ENCODE measurements at regions not wholly inside any gene's neighbourhood (a gene's known extent, or its start where the extent isn't known, plus 50 kb on each side); places are given as distances from the start of the nearest gene placed in this dataset.

DNA sequence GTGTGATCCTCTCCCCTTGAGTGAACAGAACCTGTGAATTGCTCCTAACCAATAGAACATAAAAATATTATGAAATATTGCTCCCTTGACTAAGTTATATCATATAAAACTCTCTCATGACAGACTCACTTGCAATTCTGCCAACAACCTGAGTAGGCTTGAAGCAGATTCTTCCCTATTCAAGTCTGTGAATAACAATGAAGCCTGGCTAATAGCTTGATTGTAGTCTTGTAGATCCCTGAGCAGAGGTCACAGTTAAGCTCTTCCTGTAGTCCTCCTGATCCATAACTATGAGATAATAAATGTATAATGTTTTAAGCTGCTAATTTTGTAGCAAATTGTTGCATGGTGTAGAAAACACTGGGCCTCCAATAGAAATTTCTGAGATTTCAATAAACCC lies 540.1 kb upstream of the TENM4 start:
- no peak for DNase-seq (ENCODE audit: low read depth in 2 of 2)

DNA sequence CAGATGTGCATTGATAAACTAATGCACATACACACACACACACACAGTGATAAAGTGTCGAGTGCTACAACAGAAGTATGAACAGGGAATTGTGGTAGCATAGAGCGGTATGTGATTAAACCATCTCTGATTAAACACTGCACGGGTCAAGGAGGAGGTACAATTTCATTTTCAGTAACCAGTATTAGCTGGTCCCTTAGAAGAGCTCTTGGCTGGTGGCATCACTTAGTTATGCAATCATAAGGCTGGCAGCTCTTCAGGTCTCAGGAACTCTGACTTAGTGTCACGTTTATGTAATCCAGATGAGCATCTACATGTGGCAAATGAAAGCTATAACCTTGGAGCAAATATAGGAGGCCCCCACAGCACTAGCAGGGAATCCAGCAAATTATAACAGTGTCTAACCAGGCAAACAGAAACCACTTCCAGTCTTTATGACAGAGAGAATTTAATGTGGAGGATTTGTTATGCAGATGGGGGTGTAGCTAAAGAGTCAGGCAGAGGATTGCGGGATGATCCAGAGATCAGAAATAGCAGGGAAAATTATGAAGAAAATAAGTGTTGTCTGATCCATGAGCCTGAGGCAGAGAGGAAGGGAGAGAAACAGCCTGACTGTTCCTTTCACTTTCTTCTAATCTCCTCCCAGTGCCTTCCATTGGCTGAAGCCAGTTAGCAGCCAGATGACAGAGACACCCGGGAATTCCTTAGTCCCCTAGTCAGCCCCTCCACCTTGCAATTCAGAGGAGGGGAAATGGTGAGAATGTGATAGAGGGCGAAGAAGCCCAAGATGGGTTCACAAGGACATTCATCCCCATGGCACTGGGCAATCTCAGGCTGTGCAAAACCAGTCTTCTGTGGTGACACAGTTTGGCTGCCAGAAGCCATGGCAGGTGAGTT lies 533.1 kb upstream of the TENM4 start:
- DNase-seq (ENCODE audit: low read depth in 2 of 2), result no peak

DNA sequence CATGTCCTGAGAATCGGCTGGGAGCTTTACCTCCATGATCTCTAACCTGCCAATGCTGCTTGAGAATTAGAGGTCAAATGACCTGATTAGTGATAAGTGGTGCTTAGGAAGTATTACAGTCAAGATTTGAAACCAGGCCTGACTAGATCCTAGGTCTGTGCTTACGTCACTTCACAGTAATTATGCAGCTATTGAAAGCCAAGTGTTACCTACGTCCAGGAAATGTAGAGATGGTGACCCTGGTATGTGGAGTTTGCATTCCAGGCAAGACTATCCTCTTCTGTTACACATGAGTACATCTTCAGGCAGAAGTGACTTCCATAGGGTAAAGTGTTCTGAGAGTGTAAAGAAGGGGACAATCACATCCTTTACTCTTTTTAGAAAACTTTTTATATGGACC lies 530.4 kb upstream of the TENM4 start:
- no peak for DNase-seq (ENCODE audit: low read depth in 2 of 2)

DNA sequence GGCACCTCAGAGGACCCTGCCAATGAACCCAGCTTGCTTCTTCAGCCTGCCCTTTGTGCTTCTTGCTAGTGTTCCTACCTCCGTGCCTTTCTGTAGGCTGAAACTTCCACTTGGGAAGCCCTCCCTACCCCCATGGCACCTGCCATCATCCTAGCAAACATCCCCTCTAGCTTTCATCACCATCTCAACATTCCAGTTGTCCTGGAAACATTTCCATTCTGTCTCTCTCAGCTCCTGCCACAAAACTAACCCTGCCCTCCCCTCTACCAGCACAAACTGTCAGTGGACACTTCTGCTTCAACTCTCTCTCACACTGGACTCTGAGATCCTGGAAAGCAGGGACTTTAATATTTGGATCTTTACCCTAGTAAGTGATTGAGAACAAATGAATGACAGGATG lies 525.8 kb upstream of the TENM4 start:
- no peak for DNase-seq (ENCODE audit: low read depth in 2 of 2)

DNA sequence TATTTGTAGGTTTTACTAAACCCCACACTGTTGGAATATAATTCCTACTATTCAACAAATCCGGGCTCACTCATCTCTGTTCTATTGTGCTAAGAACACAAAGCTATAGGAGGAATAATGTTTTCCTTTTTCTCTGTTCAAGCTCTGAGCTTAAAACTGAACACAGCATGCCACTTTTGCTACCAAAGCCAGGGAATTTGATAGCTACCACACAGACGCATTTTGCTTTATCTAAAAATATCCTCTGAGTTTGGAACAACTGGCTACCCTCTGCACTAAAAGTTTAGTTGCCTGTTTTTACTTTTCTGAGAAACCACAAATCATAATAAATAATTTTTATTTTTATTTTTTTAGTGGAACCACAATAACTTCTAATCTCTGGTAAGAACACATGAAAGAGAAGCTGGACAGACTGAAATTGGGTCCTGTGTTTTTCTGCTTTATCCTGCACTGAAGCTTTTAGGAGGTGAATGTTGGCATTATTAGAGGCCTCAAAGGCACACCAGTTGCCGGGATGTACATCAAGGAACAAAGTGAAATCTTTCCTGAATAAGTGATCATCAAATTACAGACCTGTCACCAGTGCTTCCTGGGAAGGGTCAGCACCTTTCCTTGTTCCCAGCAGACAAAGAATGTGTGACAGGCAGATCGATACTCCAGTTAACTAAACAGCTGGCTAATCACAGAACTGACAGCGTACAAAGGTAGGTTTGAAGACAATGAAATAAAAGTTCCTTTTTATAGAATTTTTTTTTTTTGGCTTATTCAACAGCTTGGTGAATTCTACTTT lies 523.2 kb upstream of the TENM4 start:
- no peak for DNase-seq (ENCODE audit: low read depth in 2 of 2)

DNA sequence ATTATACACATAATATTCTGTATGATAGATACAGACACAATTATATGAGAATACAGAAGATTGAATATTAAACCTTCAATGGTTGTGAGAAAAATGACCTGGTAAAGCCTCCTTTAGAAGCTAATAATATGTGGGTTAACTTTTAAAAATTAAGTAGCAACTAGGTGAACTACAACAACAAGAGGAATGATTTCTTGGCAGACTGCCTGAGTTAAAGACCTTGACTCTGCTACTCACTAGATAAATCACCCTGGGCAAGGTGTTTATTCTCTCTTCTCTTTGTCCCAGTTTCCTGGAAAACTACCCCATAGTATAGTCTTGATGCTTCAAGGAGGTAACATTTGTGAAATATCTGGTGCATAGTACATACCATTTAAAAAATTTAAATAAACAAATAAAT lies 519.6 kb upstream of the TENM4 start:
- no peak for DNase-seq (ENCODE audit: low read depth in 2 of 2)

DNA sequence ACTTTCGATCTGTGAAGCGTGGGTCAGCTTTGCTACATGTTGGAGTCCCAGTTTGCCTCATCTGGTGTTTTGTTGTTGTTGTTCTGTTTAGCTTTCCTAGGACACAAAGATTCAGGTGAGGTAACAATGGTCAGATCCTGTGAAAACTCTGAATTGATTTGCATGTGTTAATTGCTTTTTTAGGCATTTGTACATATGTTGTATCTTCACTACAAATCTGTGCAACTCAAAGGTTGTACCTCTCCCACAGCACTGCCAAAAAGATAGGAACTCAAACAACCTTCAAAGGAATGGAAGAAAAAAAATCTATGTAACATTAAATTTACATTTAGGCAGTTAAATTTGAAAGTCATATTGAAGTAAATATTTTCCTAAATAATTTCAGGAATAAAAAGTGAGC lies 518.5 kb upstream of the TENM4 start:
- no peak for DNase-seq (ENCODE audit: low read depth in 2 of 2)

DNA sequence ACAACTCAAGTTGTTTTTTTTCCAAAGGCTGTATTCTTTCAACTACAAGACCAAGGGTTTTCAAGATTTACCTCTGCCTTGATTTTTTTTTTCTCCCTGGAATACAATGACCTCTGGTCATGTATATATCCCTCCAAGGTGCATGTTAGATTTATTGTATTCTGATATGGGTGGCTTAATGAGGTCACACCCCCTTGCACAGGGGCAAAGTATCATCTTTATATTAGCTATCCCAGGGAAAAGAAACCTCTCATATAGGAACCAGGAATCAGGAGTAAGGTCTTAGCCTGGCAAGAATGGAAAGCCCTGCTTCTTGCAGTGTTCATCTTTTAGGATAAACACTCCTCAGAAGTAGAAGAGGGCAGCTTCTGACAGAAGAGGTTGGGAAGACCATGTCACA lies 516.9 kb upstream of the TENM4 start:
- DNase-seq (ENCODE audit: low read depth in 2 of 2), result no peak

DNA sequence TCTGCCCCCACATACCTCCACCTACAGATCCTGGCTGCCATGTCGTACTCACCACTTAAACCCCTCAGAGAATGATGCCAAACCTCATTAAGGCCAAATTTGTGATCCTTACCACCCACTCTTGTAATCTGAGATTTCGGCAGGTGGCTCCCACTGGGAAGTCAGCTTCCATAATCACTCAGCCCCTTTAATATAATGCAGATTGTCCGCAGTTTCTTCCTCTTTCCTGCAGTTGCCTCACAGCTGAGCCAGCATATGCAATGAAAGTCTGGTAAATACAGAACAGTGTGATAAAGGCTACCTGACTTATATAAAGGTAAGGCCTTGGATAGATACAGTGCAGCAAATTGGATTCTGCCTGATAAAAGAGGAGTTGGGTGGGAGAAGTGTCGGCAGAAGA lies 515.2 kb upstream of the TENM4 start:
- no peak for DNase-seq (ENCODE audit: low read depth in 2 of 2)

DNA sequence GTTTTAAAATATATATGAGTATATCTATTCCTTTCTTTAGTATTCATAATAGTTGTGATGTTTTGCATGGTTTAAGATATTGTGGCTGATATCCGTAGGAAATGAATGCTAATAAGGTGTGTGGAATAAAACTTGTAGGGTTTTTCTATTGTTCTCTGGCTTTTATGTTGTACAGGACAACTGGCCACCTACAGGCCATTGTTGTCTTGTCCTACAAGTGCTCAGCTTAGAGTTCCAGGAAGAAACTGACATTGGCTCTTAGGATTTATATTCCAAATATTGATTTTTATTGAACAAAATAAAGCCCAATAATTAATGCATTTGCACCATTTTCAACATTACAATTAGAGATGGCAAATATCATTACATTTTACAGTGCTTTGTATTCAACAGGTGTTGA lies 512.8 kb upstream of the TENM4 start:
- no peak for DNase-seq (ENCODE audit: low read depth in 2 of 2)

DNA sequence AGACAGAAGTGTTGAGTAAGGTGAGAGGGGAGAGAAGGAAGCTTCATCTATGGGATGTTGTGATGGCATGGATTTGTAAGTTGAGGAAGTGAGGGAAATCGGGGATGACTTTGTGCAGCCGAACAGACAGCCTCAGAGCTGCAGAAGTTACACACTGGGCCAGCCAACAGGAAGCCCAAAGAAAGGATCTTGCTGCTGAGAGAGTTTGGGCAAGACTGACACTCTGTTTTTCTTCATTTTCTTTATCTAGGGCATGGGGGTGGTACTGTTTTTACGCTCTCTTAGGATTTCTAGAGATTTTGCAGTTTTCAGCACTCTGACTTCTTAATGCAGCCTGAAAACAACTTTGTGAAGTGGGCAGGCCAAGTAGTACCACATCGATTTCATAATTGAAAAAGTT lies 509.9 kb upstream of the TENM4 start:
- no peak for DNase-seq (ENCODE audit: low read depth in 2 of 2)

DNA sequence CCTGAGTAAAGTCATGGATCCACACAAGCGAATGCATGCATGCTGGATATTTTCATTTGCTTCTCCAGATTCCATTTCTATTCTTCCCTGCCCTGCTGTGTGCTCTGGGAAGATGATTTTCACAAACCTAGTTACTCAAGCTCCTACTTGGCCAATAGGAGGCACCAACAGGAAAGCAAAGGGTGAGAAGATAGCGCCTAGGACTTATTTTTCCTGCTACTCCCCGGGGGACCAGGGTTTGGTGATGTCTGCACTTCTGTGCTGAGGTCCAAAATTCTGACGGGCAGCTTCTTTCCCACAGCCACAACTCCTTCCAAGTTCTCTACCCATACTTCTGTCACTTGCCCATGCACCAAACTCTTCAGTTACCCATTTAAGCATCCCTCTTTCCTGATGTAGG lies 509.3 kb upstream of the TENM4 start:
- no peak for DNase-seq (ENCODE audit: low read depth in 2 of 2)

DNA sequence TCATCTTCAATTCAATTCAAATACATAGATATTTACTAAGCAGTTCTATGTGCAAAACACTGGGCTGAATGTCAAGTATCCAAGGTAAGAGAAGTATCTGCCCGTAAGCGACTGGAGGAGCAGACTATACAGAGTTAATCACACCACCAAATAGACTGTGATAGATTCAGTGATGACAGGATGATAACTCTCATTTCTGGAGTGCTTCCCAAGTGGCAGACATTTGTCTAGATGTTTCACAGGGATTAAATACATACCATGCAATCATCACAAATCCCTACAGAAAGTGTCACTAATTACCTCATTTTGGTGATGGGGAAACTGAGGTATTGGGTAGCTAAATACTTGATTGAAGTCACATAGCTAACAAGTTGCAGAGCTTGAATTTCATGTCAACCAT lies 508.7 kb upstream of the TENM4 start:
- no peak for DNase-seq (ENCODE audit: low read depth in 2 of 2)

DNA sequence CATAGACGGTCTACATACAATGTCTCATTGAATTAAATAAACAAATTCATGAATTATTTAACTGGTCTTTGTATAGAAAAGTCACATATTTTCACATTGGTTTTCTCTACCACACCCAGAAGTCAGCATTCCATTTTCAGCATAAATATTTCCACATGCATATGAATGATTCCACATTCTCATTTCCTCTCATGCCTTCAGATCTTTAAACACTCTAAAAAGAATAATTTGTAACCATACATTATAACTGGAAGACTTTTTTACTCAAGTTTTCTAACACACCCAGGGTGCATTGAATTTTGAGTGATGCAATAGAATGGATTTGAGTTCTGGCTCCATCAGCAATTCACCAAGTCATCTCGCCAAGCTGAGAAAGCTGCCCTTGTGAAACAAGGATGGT lies 501.8 kb upstream of the TENM4 start:
- DNase-seq (ENCODE audit: low read depth in 2 of 2), result no peak

DNA sequence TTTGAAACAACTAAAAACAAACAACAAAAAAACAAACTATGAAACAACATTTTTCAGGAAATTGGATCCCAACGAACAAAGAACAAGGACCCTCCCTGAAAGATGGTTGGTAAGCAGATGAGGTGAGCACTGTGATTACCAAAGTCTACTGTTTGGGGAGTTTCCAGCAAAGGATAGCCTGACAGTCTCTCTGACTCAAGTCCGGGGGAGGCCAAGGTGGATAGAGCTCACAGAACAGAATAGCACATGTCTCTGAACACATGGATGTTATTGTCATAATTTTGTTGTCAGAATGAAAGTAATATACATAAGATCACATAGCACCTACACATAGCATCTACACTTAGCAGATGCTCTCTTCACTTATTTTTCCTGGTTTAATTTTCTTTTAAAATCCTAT lies 501.3 kb upstream of the TENM4 start:
- no peak for DNase-seq (ENCODE audit: low read depth in 2 of 2)

DNA sequence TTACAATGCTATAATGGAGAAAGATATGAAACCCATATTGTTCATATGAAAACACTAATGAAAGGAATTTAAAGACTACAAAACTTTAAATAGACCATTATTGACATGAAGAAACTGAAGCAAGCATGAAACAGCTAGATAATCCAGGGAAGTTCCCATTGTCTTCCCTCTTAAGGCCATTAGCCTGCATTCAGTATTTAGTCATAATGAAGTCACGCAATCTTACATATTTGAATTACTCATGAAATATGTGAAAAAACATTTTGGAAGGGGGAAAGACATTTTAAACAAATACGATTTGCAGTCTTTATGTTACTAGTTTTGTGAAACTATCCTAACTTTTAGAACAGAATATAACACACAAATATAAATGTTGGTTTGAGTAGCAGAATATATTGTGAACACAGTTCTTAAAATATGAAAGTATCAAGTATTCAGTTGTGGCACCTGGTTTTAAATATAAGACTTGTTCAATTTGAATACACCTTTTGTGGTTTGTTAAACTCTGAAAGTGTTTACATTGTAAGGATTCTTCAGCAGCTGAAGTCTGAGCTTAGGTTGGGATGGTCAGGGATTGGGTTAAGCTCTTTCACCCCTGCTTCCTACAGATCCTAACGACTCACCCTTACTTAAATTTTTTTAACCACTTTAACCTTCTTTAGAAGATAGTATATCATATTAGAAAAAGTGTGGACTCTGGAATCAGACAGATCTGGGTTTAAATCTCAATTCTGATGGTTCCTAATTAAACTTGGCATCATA lies 500.3 kb upstream of the TENM4 start:
- no peak for DNase-seq (ENCODE audit: low read depth in 2 of 2)

DNA sequence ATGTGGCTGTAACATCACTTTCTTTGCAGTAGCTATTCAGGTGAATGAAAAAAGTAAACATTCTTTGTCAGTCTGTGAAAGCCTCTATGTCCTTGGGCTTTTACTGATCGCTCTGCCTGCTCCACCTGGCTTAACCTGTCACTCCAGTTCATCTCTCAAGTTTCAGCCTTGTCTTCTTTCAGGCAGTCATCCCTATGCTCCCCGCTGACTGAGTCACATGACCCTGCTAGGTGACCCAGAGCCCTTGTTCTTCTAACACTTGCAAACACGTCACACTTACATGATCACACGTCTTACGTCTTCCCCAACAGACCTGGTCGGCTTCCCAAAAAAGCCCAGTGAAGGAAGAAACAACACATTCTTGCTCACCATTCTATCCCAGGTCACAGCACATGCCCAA lies 499.3 kb upstream of the TENM4 start:
- DNase-seq (ENCODE audit: low read depth in 2 of 2), result no peak

DNA sequence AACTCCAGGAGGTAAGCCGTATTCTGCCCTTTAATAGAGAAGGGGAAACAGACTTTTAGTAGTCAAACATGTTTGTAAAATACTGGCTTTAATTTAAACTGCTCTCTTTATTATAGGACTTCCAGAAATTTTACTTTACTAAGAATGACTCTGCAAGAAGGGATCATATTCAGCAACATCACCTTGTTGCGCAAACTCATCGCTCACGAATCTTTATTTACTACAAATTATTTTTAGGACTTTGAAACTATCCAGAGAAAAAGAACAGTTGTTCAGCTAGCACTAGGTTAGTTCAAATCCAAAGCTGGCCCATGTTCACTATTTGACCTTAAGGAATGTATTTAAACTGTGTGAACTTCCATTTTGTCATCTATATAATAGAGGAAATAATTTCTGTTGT lies 498.3 kb upstream of the TENM4 start:
- DNase-seq (ENCODE audit: low read depth in 2 of 2), result no peak

DNA sequence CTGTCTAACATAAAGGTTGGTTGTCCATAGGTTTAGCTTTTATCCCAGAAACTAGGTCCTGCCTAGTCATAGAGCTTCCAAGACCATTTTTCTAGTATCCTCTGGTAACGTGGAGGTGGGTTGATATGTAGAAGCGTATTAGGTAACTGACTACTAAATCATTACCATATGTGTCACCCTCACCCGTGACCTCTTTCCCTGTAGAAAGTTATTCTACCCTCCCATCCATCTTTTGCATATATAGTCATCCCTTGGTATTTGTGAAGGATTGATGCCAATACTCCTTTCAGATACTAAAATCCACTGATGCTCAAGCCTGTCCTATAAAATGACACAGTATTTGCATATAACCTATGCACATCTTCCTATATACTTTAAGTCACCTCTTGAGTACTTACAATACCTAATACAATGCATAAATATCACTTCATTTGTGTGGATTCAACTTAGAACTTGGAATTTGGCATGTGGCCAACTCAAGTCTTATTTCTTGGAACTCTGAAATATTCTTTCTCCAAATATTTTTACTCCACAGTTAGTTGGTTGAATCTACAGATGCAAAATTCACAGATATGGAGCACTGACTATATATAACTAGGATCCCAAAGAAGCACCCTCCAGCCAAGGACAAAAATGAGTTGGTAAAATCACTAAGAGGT lies 497.0 kb upstream of the TENM4 start:
- no peak for DNase-seq (ENCODE audit: low read depth in 2 of 2)

DNA sequence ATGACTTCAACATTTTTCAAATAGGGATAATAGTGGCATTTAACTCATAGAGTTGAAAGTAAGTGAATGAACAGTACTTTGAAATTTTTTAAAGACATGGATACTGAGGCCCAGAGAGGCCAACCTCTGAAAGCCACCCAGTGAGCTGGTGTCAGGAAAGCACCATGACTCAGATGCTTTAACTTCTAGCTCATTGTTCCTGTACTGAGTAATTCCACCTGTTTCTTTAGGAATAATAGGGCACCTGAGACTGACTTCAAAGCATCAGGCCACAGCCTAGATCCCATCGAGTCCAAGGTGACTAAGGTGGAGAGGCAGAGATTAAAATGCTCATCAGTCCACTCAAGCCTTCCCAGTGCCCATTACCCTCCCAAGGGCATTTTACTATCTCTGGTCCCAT lies 491.8 kb upstream of the TENM4 start:
- DNase-seq (ENCODE audit: low read depth in 2 of 2), result no peak

DNA sequence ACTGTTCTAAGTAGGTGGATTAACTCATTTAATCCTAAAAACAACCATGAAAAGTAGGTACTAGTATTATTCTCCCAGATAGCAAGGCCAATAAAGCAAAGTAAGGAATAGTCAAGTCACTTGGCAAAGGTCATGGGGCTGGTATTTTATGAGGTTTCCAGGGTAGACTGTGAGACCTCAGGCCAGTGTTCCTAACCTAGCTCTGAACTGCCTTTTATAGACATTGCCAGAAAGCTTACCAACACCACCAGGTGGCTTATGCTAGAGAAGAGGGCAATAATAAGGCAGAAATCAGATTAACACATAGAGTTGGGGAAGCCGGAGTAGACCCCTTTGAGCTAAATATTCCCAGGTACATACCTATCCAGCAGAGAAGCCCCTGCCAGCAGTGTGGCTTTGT lies 490.9 kb upstream of the TENM4 start:
- no peak for DNase-seq (ENCODE audit: low read depth in 2 of 2)

DNA sequence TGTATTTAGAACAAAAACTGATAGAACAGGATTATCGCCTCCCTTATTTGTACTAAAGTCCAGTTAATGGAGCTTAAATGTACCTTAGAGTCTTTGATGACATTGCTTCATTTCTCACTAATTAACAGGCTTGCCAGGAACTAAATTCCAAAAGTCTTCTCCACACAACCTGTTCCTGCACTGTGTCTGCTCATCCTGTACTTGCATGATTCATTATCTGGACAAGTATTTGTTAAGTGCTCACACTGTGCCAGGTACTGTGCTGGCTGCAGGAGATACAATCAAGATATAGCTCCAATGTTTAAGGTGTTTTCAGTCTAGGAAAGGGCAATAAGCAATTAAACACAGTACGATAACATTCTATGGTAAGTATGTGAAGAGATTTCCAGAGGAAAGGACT lies 485.9 kb upstream of the TENM4 start:
- no peak for DNase-seq (ENCODE audit: low read depth in 2 of 2)
